GM20000 (cell line): ENCODE measurements at regions not wholly inside any gene's neighbourhood (a gene's known extent, or its start where the extent isn't known, plus 50 kb on each side); places are given as distances from the start of the nearest gene placed in this dataset.

Experiments used
- DNase-seq: peaks from one replicate; pipeline ENCODE4 v3.0.0; 2012; ENCODE audit warnings: low spot score
- CTCF ChIP-seq: IDR thresholded peaks from 2 replicates; pipeline ENCODE4 v1.5.1; 2012; ENCODE audit warnings: mild to moderate bottlenecking, control low read depth; ENCODE audit errors: extremely low read depth, missing control alignments

GRCh38 chr3:72350761-72351505 is 497.3 kb downstream of the SHQ1 start:
- TF ChIP-seq CTCF: no peak
- DNase-seq: no peak

GRCh38 chr3:72348357-72348756 is 499.9 kb downstream of the SHQ1 start:
- TF ChIP-seq CTCF: no peak

GRCh38 chr3:72347819-72348319 is 500.4 kb downstream of the SHQ1 start:
- DNase-seq: peak; percentile 46

More at GRCh38 chr3:72348357-72348756, 499.9 kb downstream of the SHQ1 start:
- no peak for DNase-seq

GRCh38 chr3:72346526-72346926 is 501.7 kb downstream of the SHQ1 start:
- DNase-seq: no peak
- no peak for TF ChIP-seq CTCF

More at GRCh38 chr3:72347819-72348319, 500.4 kb downstream of the SHQ1 start:
- TF ChIP-seq CTCF: no peak

GRCh38 chr3:72345980-72346379 is 502.3 kb downstream of the SHQ1 start:
- no peak for DNase-seq
- no peak for TF ChIP-seq CTCF

GRCh38 chr3:72345237-72345878 is 502.9 kb downstream of the SHQ1 start:
- DNase-seq: no peak
- TF ChIP-seq CTCF: no peak

- TF ChIP-seq CTCF: no peak
- no peak for DNase-seq
Observed at GRCh38 chr3:72344647-72345046, 503.6 kb downstream of the SHQ1 start.
